ENCODE measurements at regions not wholly inside any gene's neighbourhood (a gene's known extent, or its start where the extent isn't known, plus 50 kb on each side); places are given as distances from the start of the nearest gene placed in this dataset.

GRCh38 chr16:54843424-54843750 is 87.3 kb upstream of the IRX5 start:
- TF ChIP-seq CTCF (IDR thresholded peaks at IDR 0.05; ENCODE audit: low read depth, low read length) (no peak), POLR2A (IDR thresholded peaks at IDR 0.05; ENCODE audit: extremely low read depth, insufficient read length) (no peak)
